GM12878 (cell line): ENCODE measurements at regions not wholly inside any gene's neighbourhood (a gene's known extent, or its start where the extent isn't known, plus 50 kb on each side); places are given as distances from the start of the nearest gene placed in this dataset.

Experiments used
- ASH2L ChIP-seq: fragments of 300-600, 200-600 bp; sonication (generic); IDR thresholded peaks from 2 replicates; pipeline ENCODE4 v1.6.1; 2017; ENCODE audit warnings: low read depth, mild to moderate bottlenecking, borderline replicate concordance
- BMI1 ChIP-seq: fragments of 450-650 bp; IDR thresholded peaks from 2 replicates; pipeline ENCODE4 v1.6.1; 2016; ENCODE audit warnings: mild to moderate bottlenecking, moderate library complexity, borderline replicate concordance
- EP300 ChIP-seq, 2 experiments: fragments of 150-350 bp in 1 of 2; IDR thresholded peaks; 2 replicates each; pipeline ENCODE4 v1.6.1; 2011 to 2012; ENCODE audit warnings: low read depth in 2 of 2, low read length in 2 of 2, borderline replicate concordance in 1 of 2, improper control_type of control experiment in 1 of 2, inconsistent platforms in 1 of 2; ENCODE audit not compliant: control insufficient read depth in 1 of 2
- EZH2 ChIP-seq: IDR thresholded peaks from 2 replicates; pipeline ENCODE4 v1.6.1; 2012; ENCODE audit warnings: low read depth, mild to moderate bottlenecking, control low read depth, inconsistent platforms, low read length, borderline replicate concordance; ENCODE audit not compliant: control insufficient read depth
- GATAD2B ChIP-seq: fragments of 450-650 bp; conservative IDR thresholded peaks from 2 replicates; pipeline ENCODE4 v1.6.1; 2017; ENCODE audit warnings: low read depth, mild to moderate bottlenecking, moderate library complexity
- IRF3 ChIP-seq: fragments of 450-650 bp; IDR thresholded peaks from 2 replicates; pipeline ENCODE4 v1.6.1; 2014; ENCODE audit warnings: mild to moderate bottlenecking
- JUNB ChIP-seq: IDR thresholded peaks from 2 replicates; pipeline ENCODE4 v1.6.1; 2016; ENCODE audit warnings: antibody characterized with exemption, mild to moderate bottlenecking
- PRDM15 ChIP-seq: fragments of 450-650 bp; formaldehyde crosslinking; IDR thresholded peaks from 2 replicates; pipeline ENCODE4 v1.4.0; 2020; ENCODE audit warnings: mild to moderate bottlenecking, moderate library complexity
- SPI1 ChIP-seq: IDR thresholded peaks from 2 replicates; pipeline ENCODE4 v1.6.1; 2011; ENCODE audit warnings: low read depth, mild to moderate bottlenecking, low read length, moderate library complexity, borderline replicate concordance; ENCODE audit not compliant: insufficient read depth
- ZBED1 ChIP-seq: IDR thresholded peaks from 2 replicates; pipeline ENCODE4 v1.6.1; 2016; ENCODE audit warnings: borderline replicate concordance
- ZSCAN29 ChIP-seq: fragments of 450-650 bp; IDR thresholded peaks from 2 replicates; pipeline ENCODE4 v1.6.1; 2017; ENCODE audit warnings: mild to moderate bottlenecking, moderate library complexity

- TF ChIP-seq JUNB (no peak), ZBED1 (no peak), IRF3 (no peak), EP300 (IDR thresholded peaks at IDR 0.05; ENCODE audit: borderline replicate concordance in 1 of 2, control insufficient read depth in 1 of 2, low read depth in 2 of 2, low read length in 2 of 2) (no peak), BMI1 (no peak), SPI1 (no peak), PRDM15 (CRISPR knock-in tag) (no peak), GATAD2B (no peak), ZSCAN29 (no peak), EZH2 (no peak), ASH2L (no peak)
Measured at GRCh38 chr14:48788771-48789170, 797.4 kb downstream of the RPS29 start (continued).
